HG02588 (cell line): ENCODE measurements at regions not wholly inside any gene's neighbourhood (a gene's known extent, or its start where the extent isn't known, plus 50 kb on each side); places are given as distances from the start of the nearest gene placed in this dataset.
"Not testable (repeated sequence)": the region's sequence is repeated elsewhere in the genome, so short reads cannot be mapped to it uniquely, and the experiment has no call there.

ENCODE experiments used
- ATAC-seq: cut with Tn5 transposase; IDR thresholded peaks from one replicate; pipeline ENCODE4 v1.9.1; 2021; ENCODE audit warnings: mild to moderate bottlenecking, moderate library complexity; ENCODE audit not compliant: unreplicated experiment

- ATAC-seq: no peak
Measured at GRCh38 chr3:176247191-176247590, 950.1 kb downstream of the TBL1XR1 start.

GRCh38 chr3:176219970-176220369, 977.3 kb downstream of the TBL1XR1 start:
- no peak for ATAC-seq

GRCh38 chr3:176214758-176215157, 982.5 kb downstream of the TBL1XR1 start:
- no peak for ATAC-seq

- not testable (repeated sequence) for ATAC-seq
Measured at GRCh38 chr3:176213314-176213713, 984.0 kb downstream of the TBL1XR1 start.

GRCh38 chr3:176208915-176209314, 988.4 kb downstream of the TBL1XR1 start:
- no peak for ATAC-seq

- ATAC-seq: no peak
Measured at GRCh38 chr3:176208283-176208682, 989.0 kb downstream of the TBL1XR1 start.

GRCh38 chr3:176206809-176207208, 990.5 kb downstream of the TBL1XR1 start:
- ATAC-seq: no peak

GRCh38 chr3:176202652-176203051, 994.6 kb downstream of the TBL1XR1 start:
- ATAC-seq: no peak

- no peak for ATAC-seq
Measured at GRCh38 chr3:176193032-176193730, 1004.1 kb downstream of the TBL1XR1 start.

- ATAC-seq: no peak
Measured at GRCh38 chr3:176190755-176191154, 1006.5 kb downstream of the TBL1XR1 start.

GRCh38 chr3:176183181-176183580, 1014.1 kb downstream of the TBL1XR1 start:
- no peak for ATAC-seq

- ATAC-seq: no peak
Measured at GRCh38 chr3:176174060-176174459, 1023.2 kb downstream of the TBL1XR1 start.

- ATAC-seq: no peak
Measured at GRCh38 chr3:176172492-176172891, 1024.8 kb downstream of the TBL1XR1 start.

- ATAC-seq: no peak
Measured at GRCh38 chr3:176167272-176167671, 1030.0 kb downstream of the TBL1XR1 start.

GRCh38 chr3:176160997-176161396, 1036.3 kb downstream of the TBL1XR1 start:
- ATAC-seq: no peak

- no peak for ATAC-seq
Measured at GRCh38 chr3:176159796-176160195, 1037.5 kb downstream of the TBL1XR1 start.

- no peak for ATAC-seq
Measured at GRCh38 chr3:176155012-176155411, 1042.3 kb downstream of the TBL1XR1 start.

- no peak for ATAC-seq
Measured at GRCh38 chr3:176149567-176149966, 1047.7 kb downstream of the TBL1XR1 start.

- no peak for ATAC-seq
Measured at GRCh38 chr3:176147251-176147650, 1050.0 kb downstream of the TBL1XR1 start.

- ATAC-seq: no peak
Measured at GRCh38 chr3:176141837-176142236, 1055.4 kb downstream of the TBL1XR1 start.

- ATAC-seq: no peak
Measured at GRCh38 chr3:176120507-176120906, 1076.8 kb downstream of the TBL1XR1 start.

- ATAC-seq: no peak
Measured at GRCh38 chr3:176119826-176120225, 1077.5 kb downstream of the TBL1XR1 start.

GRCh38 chr3:176106380-176106779, 1090.9 kb downstream of the TBL1XR1 start:
- no peak for ATAC-seq
